GM12892 (cell line): ENCODE measurements at regions not wholly inside any gene's neighbourhood (a gene's known extent, or its start where the extent isn't known, plus 50 kb on each side); places are given as distances from the start of the nearest gene placed in this dataset.

Source experiments
- POLR2A ChIP-seq: IDR thresholded peaks from 2 replicates; pipeline ENCODE4 v1.6.1; 2011; ENCODE audit warnings: low read depth, low read length, control low read depth
- POLR2AphosphoS5 ChIP-seq: IDR thresholded peaks from 2 replicates; pipeline ENCODE4 v1.6.1; 2011; ENCODE audit warnings: low read depth, low read length, control low read depth
- TAF1 ChIP-seq: IDR thresholded peaks from 2 replicates; pipeline ENCODE4 v1.6.1; 2011; ENCODE audit warnings: low read depth, mild to moderate bottlenecking, control low read depth, low read length, borderline replicate concordance

GRCh38 chrX:5305452-5305851 lies 923.2 kb downstream of the NLGN4X start:
- TF ChIP-seq POLR2A (no peak), POLR2AphosphoS5 (no peak), TAF1 (no peak)
